ENCODE measurements at regions not wholly inside any gene's neighbourhood (a gene's known extent, or its start where the extent isn't known, plus 50 kb on each side); places are given as distances from the start of the nearest gene placed in this dataset.

DNA sequence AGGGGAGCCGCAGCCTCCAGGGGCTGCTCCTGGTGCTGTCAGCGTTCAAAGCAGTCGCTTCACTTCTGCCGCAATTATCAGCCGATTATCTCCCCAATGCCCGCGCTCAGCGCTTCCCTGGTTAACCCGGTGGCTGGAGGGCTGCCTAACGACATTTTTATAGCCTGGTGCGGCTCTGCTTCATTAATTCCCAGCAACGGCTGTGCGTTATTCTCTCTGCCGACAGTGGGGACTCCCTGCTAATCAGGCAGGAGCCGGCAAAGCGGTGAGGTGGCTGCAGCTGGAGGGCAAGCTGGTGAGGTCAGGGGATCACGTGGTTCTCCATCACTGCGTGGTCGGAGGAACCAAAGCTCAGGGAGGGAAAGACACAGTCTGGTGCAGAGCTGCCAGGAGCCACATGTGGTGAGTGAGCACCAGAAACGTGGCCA lies 62.9 kb downstream of the GLRX5 start:
- no peak for DNase-seq (ENCODE audit: extremely low read depth, low read depth)
- no peak for TF ChIP-seq CTCF (IDR thresholded peaks at IDR 0.05; ENCODE audit: low read depth, low read length)

DNA sequence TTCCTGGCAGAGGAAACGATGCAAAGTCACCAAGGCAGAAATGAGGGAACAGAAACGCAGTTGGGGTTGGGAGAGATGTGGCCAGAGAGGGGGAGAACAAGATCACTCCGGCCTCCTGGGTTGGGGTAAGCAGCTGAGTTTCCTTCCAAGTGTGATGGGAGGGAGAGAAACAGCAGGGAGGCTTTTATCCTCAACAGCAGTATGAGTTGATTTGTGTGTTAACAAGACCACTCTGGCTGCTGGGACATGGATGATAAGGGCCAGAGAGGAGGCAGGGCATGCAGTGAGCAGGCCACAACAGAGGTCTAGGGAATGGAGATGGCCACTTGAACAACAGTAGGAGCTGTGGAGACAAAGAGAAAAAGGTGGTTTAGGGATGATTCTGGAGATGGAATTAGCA lies 66.8 kb downstream of the GLRX5 start:
- no peak for DNase-seq (ENCODE audit: extremely low read depth, low read depth)

GRCh38 chr14:95603415-95603814 lies 68.6 kb downstream of the GLRX5 start:
- DNase-seq (ENCODE audit: extremely low read depth, low read depth) = no peak
- no peak for TF ChIP-seq CTCF (IDR thresholded peaks at IDR 0.05; ENCODE audit: low read depth, low read length)

More for the DNA sequence above, 66.8 kb downstream of the GLRX5 start:
- TF ChIP-seq CTCF (IDR thresholded peaks at IDR 0.05; ENCODE audit: low read depth, low read length) = no peak

GRCh38 chr14:95606266-95606665 lies 71.4 kb downstream of the GLRX5 start:
- DNase-seq (ENCODE audit: extremely low read depth, low read depth) = no peak
- no peak for TF ChIP-seq CTCF (IDR thresholded peaks at IDR 0.05; ENCODE audit: low read depth, low read length)

DNA sequence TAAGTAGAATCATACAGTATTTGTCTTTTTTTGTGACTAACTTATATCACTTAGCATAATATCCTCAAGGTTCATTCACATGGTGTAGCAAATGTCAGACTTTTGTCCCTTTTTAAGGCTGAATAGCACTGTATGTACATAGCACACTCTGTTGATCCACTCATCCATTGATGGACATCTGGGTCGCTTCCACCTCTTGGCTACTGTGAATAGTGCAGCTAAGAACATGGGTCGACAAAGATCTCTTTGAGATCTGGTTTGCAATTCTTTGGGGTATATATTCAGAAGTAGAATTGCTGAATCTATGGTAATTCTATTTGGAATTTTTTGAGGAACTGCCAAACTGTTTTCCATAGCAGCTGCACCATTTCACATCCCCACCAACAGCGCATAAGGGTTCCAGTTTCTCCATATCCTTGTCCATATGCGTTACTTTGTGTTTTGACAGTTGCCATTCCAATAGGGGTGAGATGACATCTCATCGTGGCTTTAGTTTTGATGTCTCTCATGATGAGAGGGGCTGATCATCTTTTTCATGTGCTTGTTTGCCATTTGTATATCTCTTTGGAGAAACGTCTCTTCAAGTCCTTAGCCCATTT lies 73.9 kb downstream of the GLRX5 start:
- TF ChIP-seq CTCF (IDR thresholded peaks at IDR 0.05; ENCODE audit: low read depth, low read length) = no peak
- DNase-seq (ENCODE audit: extremely low read depth, low read depth) = no peak

GRCh38 chr14:95609398-95609990 lies 74.6 kb downstream of the GLRX5 start:
- TF ChIP-seq CTCF (IDR thresholded peaks at IDR 0.05; ENCODE audit: low read depth, low read length) = peak; percentile 50
- DNase-seq (ENCODE audit: extremely low read depth, low read depth) = no peak

DNA sequence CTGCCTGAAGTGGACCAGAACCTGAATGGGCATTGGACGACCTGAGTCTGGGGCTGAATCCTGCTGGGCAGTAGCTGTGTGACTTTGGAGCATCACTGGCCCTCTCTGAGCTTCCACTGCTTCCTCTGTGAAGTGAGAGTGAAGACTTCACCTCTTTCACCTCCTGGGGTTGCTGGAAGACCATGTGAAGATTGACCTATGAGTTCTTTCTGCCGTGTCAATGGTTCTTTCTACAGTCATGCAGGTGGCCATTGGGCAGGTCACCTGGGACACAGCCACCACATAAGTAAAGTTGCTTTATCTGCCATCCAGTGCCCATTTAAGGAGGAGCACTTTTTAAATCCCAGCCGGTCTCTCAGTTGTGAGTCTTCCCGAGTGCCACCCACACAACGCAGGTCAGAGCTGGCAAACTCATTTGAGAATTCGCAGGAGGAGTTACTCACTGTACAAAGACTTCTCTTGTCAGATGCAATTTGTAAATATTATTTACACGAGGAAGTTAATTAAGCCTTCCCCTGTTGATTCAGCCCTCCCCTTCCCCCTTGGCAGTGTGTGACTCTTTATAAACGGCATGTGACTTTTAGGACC lies 74.8 kb upstream of the TCL1B start:
- no peak for TF ChIP-seq CTCF (IDR thresholded peaks at IDR 0.05; ENCODE audit: low read depth, low read length)
- no peak for DNase-seq (ENCODE audit: extremely low read depth, low read depth)
